Parathyroid adenoma (tissue), 2 donors: ENCODE measurements at regions not wholly inside any gene's neighbourhood (a gene's known extent, or its start where the extent isn't known, plus 50 kb on each side); places are given as distances from the start of the nearest gene placed in this dataset.

Experiments
- H2AFZ ChIP-seq: fragments of 300-600 bp; sonication (generic); one replicate; pipeline ENCODE4 v1.7.0; 2017; ENCODE audit warnings: antibody characterized with exemption, mild to moderate bottlenecking
- H3K27ac ChIP-seq: fragments of 300-600 bp; sonication (generic); one replicate; pipeline ENCODE4 v1.7.0; 2017
- H3K27me3 ChIP-seq: fragments of 300-600 bp; sonication (generic); one replicate; pipeline ENCODE4 v1.7.0; 2017; ENCODE audit warnings: low read length; ENCODE audit not compliant: control insufficient read depth, insufficient read depth
- H3K36me3 ChIP-seq: fragments of 300-600 bp; sonication (generic); one replicate; pipeline ENCODE4 v1.7.0; 2017; ENCODE audit warnings: low read length; ENCODE audit not compliant: control insufficient read depth, insufficient read depth
- H3K4me1 ChIP-seq: fragments of 300-600 bp; sonication (generic); one replicate; pipeline ENCODE4 v1.7.0; 2017; ENCODE audit warnings: control low read depth
- H3K4me2 ChIP-seq: fragments of 300-600 bp; sonication (generic); one replicate; pipeline ENCODE4 v1.7.0; 2017; ENCODE audit warnings: low read length
- H3K4me3 ChIP-seq: fragments of 300-600 bp; sonication (generic); one replicate; pipeline ENCODE4 v1.7.0; 2017; ENCODE audit warnings: low read depth, low read length
- H3K79me2 ChIP-seq: fragments of 300-600 bp; sonication (generic); one replicate; pipeline ENCODE4 v1.7.0; 2017; ENCODE audit warnings: control low read depth
- H3K9ac ChIP-seq: fragments of 300-600 bp; sonication (generic); one replicate; pipeline ENCODE4 v1.7.0; 2017; ENCODE audit warnings: mild to moderate bottlenecking
- H3K9me3 ChIP-seq: fragments of 300-600 bp; sonication (generic); one replicate; pipeline ENCODE4 v1.7.0; 2017; ENCODE audit warnings: low read length; ENCODE audit not compliant: control insufficient read depth
- TF ChIP-seq, protein P1 (sequence below): fragments of 300-600 bp; sonication (generic); IDR thresholded peaks from one replicate; pipeline ENCODE4 v1.7.0; 2017; ENCODE audit warnings: antibody characterized with exemption, mild to moderate bottlenecking
- donor health status: primary hyperparathyroidism.

DNA sequence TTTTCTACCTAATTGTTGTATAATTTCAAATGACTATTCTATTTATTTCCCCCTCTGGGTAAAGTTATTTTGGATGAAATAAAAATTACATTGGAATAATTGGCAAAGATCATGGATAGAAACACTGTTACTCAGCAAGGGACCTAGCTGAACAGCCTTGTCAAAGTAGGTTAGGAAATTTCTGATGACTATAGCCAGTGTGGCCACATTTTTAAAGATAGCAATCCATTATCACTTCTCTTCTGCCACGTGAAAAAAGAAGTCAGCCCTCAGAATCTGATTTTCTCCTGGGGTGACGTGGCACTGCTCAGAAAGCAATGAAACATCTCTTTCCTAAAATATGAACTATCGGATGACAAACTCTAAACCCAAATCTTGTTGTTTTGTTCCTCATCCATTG, 784.2 kb upstream of the RIOK2 start:
- Histone ChIP-seq H3K36me3 (no peaks in the 10 kb centered on the region), H3K4me2 (no peak overlapping the region)

DNA sequence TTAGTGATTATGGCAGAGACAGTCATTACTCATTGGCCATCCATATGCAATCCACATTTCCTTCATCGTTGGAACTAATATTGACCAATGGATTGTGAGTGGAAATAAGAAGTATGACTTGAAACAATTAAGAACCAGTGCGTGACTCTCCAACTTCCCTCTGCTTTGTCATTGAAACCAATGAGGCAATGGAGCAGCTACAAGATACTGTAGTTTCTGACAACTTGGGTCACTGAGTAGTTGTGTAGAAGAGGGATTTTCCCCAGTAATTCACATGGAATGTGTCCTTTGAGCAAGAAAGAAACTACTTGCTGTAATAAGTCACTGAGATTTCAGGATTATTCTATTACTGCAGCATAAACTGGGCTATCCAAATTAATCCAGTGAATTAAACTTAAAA, 785.3 kb upstream of the RIOK2 start:
- no peaks in the 10 kb centered on the region for H3K9me3 ChIP-seq
- H3K4me1 ChIP-seq: no peaks in the 10 kb centered on the region
- TF ChIP-seq, protein P1, sequence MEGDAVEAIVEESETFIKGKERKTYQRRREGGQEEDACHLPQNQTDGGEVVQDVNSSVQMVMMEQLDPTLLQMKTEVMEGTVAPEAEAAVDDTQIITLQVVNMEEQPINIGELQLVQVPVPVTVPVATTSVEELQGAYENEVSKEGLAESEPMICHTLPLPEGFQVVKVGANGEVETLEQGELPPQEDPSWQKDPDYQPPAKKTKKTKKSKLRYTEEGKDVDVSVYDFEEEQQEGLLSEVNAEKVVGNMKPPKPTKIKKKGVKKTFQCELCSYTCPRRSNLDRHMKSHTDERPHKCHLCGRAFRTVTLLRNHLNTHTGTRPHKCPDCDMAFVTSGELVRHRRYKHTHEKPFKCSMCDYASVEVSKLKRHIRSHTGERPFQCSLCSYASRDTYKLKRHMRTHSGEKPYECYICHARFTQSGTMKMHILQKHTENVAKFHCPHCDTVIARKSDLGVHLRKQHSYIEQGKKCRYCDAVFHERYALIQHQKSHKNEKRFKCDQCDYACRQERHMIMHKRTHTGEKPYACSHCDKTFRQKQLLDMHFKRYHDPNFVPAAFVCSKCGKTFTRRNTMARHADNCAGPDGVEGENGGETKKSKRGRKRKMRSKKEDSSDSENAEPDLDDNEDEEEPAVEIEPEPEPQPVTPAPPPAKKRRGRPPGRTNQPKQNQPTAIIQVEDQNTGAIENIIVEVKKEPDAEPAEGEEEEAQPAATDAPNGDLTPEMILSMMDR: no peak

More for the DNA sequence above, 784.2 kb upstream of the RIOK2 start:
- Histone ChIP-seq H2AFZ (no peak overlapping the region), H3K79me2 (no peaks in the 10 kb centered on the region), H3K9me3 (no peaks in the 10 kb centered on the region), H3K4me1 (no peaks in the 10 kb centered on the region), H3K9ac (no peak overlapping the region), H3K27ac (no peak overlapping the region), H3K27me3 (no peaks in the 10 kb centered on the region), H3K4me3 (no peak overlapping the region)
- TF ChIP-seq, protein P1: no peak

DNA sequence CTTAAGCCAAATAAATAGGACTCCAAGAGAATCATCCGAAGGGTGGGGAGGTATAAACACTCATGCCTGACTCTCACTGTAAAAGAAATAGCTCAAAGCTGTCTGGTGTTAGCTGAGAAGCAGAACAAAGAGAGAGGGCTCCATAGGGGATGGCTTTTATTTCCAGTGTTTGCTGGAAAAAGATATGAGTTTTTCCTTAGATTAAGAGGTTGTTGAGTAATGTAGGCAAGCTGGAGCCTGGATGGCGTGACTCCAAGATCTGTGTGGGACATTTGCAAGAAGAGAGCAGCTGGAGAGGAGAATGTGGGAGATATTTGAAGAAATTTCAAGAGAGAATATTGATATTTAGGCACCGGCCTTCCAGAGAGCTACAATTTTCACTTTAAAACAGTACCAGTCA, 793.7 kb upstream of the RGMB start:
- H3K9me3 ChIP-seq: no peaks in the 10 kb centered on the region
- H3K36me3 ChIP-seq: no peaks in the 10 kb centered on the region
- no peak overlapping the region for H3K4me2 ChIP-seq
- no peak overlapping the region for H2AFZ ChIP-seq
- no peaks in the 10 kb centered on the region for H3K4me1 ChIP-seq
- H3K9ac ChIP-seq: no peak overlapping the region
- no peak overlapping the region for H3K27ac ChIP-seq
- TF ChIP-seq, protein P1: no peak
- no peaks in the 10 kb centered on the region for H3K79me2 ChIP-seq
- no peaks in the 10 kb centered on the region for H3K27me3 ChIP-seq
- no peak overlapping the region for H3K4me3 ChIP-seq

More for the DNA sequence above, 785.3 kb upstream of the RIOK2 start:
- H3K4me3 ChIP-seq: no peak overlapping the region
- H3K36me3 ChIP-seq: no peaks in the 10 kb centered on the region
- no peak overlapping the region for H3K27ac ChIP-seq
- H3K79me2 ChIP-seq: no peaks in the 10 kb centered on the region
- H3K4me2 ChIP-seq: no peak overlapping the region
- no peak overlapping the region for H2AFZ ChIP-seq
- no peaks in the 10 kb centered on the region for H3K27me3 ChIP-seq
- no peak overlapping the region for H3K9ac ChIP-seq

DNA sequence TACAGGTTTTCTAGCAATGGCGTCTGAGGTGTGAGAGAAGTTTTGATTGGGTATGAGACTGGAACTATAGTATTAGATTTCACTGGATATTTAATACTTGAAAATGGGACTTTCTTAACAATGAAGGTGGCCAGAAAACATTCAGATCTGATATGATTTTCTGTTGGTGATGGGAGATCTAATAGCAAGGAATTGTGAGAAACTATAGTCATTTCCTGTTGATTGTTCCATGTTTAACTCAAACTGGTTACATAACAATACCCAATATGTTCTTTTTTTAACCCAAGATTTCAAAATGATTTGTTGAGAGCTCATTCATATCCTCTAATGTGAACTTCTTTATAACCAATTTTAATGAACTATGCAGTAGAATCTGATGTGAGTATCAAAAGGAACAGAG, 793.2 kb upstream of the RGMB start:
- Histone ChIP-seq H3K9ac (no peak overlapping the region), H3K27ac (no peak overlapping the region), H3K4me1 (no peaks in the 10 kb centered on the region), H3K4me2 (no peak overlapping the region), H2AFZ (no peak overlapping the region), H3K36me3 (no peaks in the 10 kb centered on the region), H3K4me3 (no peak overlapping the region), H3K79me2 (no peaks in the 10 kb centered on the region), H3K27me3 (no peaks in the 10 kb centered on the region), H3K9me3 (no peaks in the 10 kb centered on the region)
- TF ChIP-seq, protein P1: no peak

DNA sequence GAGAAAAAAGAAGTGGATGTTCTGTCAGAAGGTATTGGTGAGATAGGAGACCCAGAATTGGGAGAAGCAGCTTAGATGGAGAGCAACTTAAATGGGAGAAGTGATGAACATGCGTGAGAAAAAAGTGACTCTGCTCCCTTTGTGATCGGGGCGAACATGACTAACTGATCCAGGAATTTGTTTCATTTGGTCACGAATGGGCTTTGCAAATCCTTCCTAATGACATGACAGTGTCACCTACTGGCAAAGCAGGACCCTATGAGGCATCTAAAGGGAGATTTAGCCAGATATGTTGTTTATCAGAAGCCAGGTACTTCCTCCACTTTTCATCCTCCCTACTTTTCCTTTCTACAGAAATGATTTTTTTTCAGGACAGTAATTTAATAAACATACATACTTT, 787.4 kb upstream of the RGMB start:
- TF ChIP-seq, protein P1: no peak
- no peaks in the 10 kb centered on the region for H3K9me3 ChIP-seq
- no peak overlapping the region for H2AFZ ChIP-seq
- no peaks in the 10 kb centered on the region for H3K27me3 ChIP-seq
- no peak overlapping the region for H3K4me2 ChIP-seq
- H3K36me3 ChIP-seq: no peaks in the 10 kb centered on the region
- H3K4me3 ChIP-seq: no peak overlapping the region
- H3K4me1 ChIP-seq: no peaks in the 10 kb centered on the region
- no peaks in the 10 kb centered on the region for H3K79me2 ChIP-seq
- no peak overlapping the region for H3K9ac ChIP-seq
- no peak overlapping the region for H3K27ac ChIP-seq
